HepG2 (cell line): ENCODE measurements at regions not wholly inside any gene's neighbourhood (a gene's known extent, or its start where the extent isn't known, plus 50 kb on each side); places are given as distances from the start of the nearest gene placed in this dataset.

ENCODE experiments used
- ATAC-seq: fragments of 200-7000 bp; cut with Tn5 transposase; 3 replicates; pipeline ENCODE4 v1.9.1; 2020; ENCODE audit warnings: mild to moderate bottlenecking, moderate library complexity
- BruUV-seq: library from RNA; stranded (reverse); fragments of 400-500 nt; replicated peaks from 2 replicates; lab custom pipeline; 2021; lab: Mats Ljungman, UMichigan
- CTCF ChIA-PET: fragments of 300-600 bp; formaldehyde crosslinking; extraction: SDS; loops from one replicate; lab custom pipeline; 2021; ENCODE audit warnings: low total read pairs, inconsistent platforms, low intra/inter-chr PET ratio; lab: Yijun Ruan, JAX
- POLR2A ChIA-PET: fragments of 350-600 bp; sonication (Branson Sonifier 250); formaldehyde crosslinking; loops from one replicate; lab custom pipeline; 2020; ENCODE audit warnings: antibody characterized with exemption, inconsistent platforms; lab: Yijun Ruan, JAX
- DNase-seq: peaks from one replicate; pipeline ENCODE4 v3.0.0-alpha.2; 2015; ENCODE audit warnings: low spot score
- FAIRE-seq: peaks from 3 replicates; lab custom pipeline; 2011; peaks lifted over from hg19 to GRCh38; lab: Jason Lieb, UNC
- H2AFZ ChIP-seq: one replicate; pipeline ENCODE4 v1.6.1; 2011; ENCODE audit warnings: low read length, inconsistent platforms
- H3K27ac ChIP-seq: fragments of 300-600 bp; 3 replicates; pipeline ENCODE4 v1.8.0; 2011; ENCODE audit warnings: mixed run types, mild to moderate bottlenecking, mixed read lengths, low read length, inconsistent platforms; ENCODE audit not compliant: insufficient read depth; ENCODE audit errors: extremely low read length
- H3K27me3 ChIP-seq, 2 experiments: fragments of 200-600 bp in 1 of 2; 2 replicates in 1 of 2; 3 replicates in 1 of 2; pipeline versions ENCODE4 v1.6.0 to v1.8.0; 2011; ENCODE audit warnings: low read length in 2 of 2, mild to moderate bottlenecking in 2 of 2, moderate library complexity in 2 of 2, inconsistent platforms in 1 of 2; ENCODE audit not compliant: insufficient read depth in 2 of 2, control insufficient read depth in 1 of 2
- H3K36me3 ChIP-seq, 2 experiments: fragments of 200-600 bp in 1 of 2; replicated peaks in 1 of 2; 2 replicates in 1 of 2; 3 replicates in 1 of 2; pipeline versions ENCODE4 v1.5.1 to v1.8.0; 2011; ENCODE audit warnings: low read length in 2 of 2, inconsistent platforms in 1 of 2; ENCODE audit not compliant: insufficient read depth in 2 of 2, control insufficient read depth in 1 of 2
- H3K4me1 ChIP-seq: 2 replicates; pipeline ENCODE4 v1.5.1; 2012; ENCODE audit warnings: low read length, inconsistent platforms; ENCODE audit not compliant: insufficient read depth
- H3K4me2 ChIP-seq: 2 replicates; pipeline ENCODE4 v1.6.0; 2011; ENCODE audit warnings: low read depth, low read length, inconsistent platforms
- H3K4me3 ChIP-seq, 3 experiments: fragments of 200-600 bp in 1 of 3; sonication (generic), shearing (Covaris generic) in 1 of 3; replicated peaks in 1 of 3; 2 replicates each; pipeline ENCODE4 v1.5.1; 2011 to 2016; ENCODE audit warnings: low read length in 3 of 3, inconsistent platforms in 2 of 3, low read depth in 2 of 3, mild to moderate bottlenecking in 2 of 3, control low read depth in 1 of 3, mixed read lengths in 1 of 3; ENCODE audit not compliant: insufficient read depth in 1 of 3
- H3K79me2 ChIP-seq: one replicate; pipeline ENCODE4 v1.6.1; 2011; ENCODE audit warnings: low read length, inconsistent platforms; ENCODE audit not compliant: insufficient read depth
- H3K9ac ChIP-seq: 2 replicates; pipeline ENCODE4 v1.6.0; 2011; ENCODE audit warnings: mild to moderate bottlenecking, low read depth, low read length, inconsistent platforms; ENCODE audit not compliant: insufficient read depth
- H3K9me3 ChIP-seq: 2 replicates; pipeline ENCODE4 v1.5.1; 2012; ENCODE audit warnings: mild to moderate bottlenecking, low read length
- H4K20me1 ChIP-seq: 2 replicates; pipeline ENCODE4 v1.6.0; 2011; ENCODE audit warnings: inconsistent platforms, mild to moderate bottlenecking, low read length, moderate library complexity; ENCODE audit not compliant: insufficient read depth
- CHD4 ChIP-seq: fragments of 200-600 bp; sonication (generic); IDR thresholded peaks from 2 replicates; pipeline ENCODE4 v1.7.0; 2017; ENCODE audit warnings: mild to moderate bottlenecking, low read length, borderline replicate concordance
- GTF2F1 ChIP-seq: fragments of 150-350 bp; IDR thresholded peaks from 2 replicates; pipeline ENCODE4 v1.6.1; 2014; ENCODE audit warnings: low read length
- HES4 ChIP-seq: sonication (generic); formaldehyde crosslinking; IDR thresholded peaks from 2 replicates; pipeline ENCODE4 v1.9.0; 2021; ENCODE audit warnings: mild to moderate bottlenecking, missing genetic modification reagents, borderline replicate concordance
- HMGA1 ChIP-seq: sonication (generic); formaldehyde crosslinking; conservative IDR thresholded peaks from 2 replicates; pipeline ENCODE4 v1.4.0; 2020; ENCODE audit warnings: missing genetic modification reagents
- MAX ChIP-seq: IDR thresholded peaks from 2 replicates; pipeline ENCODE4 v1.6.1; 2012; ENCODE audit warnings: inconsistent platforms
- MTA1 ChIP-seq: sonication (generic); formaldehyde crosslinking; IDR thresholded peaks from 2 replicates; pipeline ENCODE4 v1.4.0; 2020; ENCODE audit warnings: missing genetic modification reagents, mild to moderate bottlenecking, borderline replicate concordance
- MYC ChIP-seq: sonication (generic); formaldehyde crosslinking; IDR thresholded peaks from 2 replicates; pipeline ENCODE4 v1.9.0; 2021; ENCODE audit warnings: missing genetic modification reagents, borderline replicate concordance
- NCOA2 ChIP-seq: sonication (generic); formaldehyde crosslinking; IDR thresholded peaks from 2 replicates; pipeline ENCODE4 v1.8.0; 2022; ENCODE audit warnings: inconsistent platforms
- PRDM10 ChIP-seq: sonication (generic); formaldehyde crosslinking; IDR thresholded peaks from 2 replicates; pipeline ENCODE4 v1.4.0; 2020; ENCODE audit warnings: low read depth, missing genetic modification reagents
- SRY ChIP-seq: sonication (generic); formaldehyde crosslinking; IDR thresholded peaks from 2 replicates; pipeline ENCODE4 v1.8.0; 2022; ENCODE audit warnings: mild to moderate bottlenecking, missing genetic modification reagents
- ZBTB3 ChIP-seq: sonication (generic); formaldehyde crosslinking; IDR thresholded peaks from 2 replicates; pipeline ENCODE4 v1.4.0; 2020; ENCODE audit warnings: low read depth, mild to moderate bottlenecking, moderate library complexity, missing genetic modification reagents, borderline replicate concordance
- ZNF281 ChIP-seq: sonication (generic); formaldehyde crosslinking; IDR thresholded peaks from 2 replicates; pipeline ENCODE4 v1.4.0; 2020; ENCODE audit warnings: missing genetic modification reagents, borderline replicate concordance
- ZNF549 ChIP-seq: sonication (generic); formaldehyde crosslinking; IDR thresholded peaks from 2 replicates; pipeline ENCODE4 v1.5.0; 2020; ENCODE audit warnings: missing genetic modification reagents
- ZNF577 ChIP-seq: sonication (generic); formaldehyde crosslinking; IDR thresholded peaks from 2 replicates; pipeline ENCODE4 v1.4.0; 2020; ENCODE audit warnings: mild to moderate bottlenecking, low read depth, missing genetic modification reagents, borderline replicate concordance
- whole genome bisulfite sequencing: methylation state at CpG from one replicate; pipeline ENCODE4 v1.1.6; 2017; ENCODE audit warnings: low lambda C conversion rate; 5-methylcytosine and 5-hydroxymethylcytosine counted together
- in situ Hi-C: cut with HindIII; loops from 2 replicates; pipeline ENCODE4 v1.10.0; 2017; ENCODE audit warnings: low pct_unique_long_range_greater_than_20kb; ENCODE audit not compliant: extremely low pct_ligation_motif_present
- intact Hi-C: fragments of 100-400 bp; cut with micrococcal nuclease; formaldehyde crosslinking; loops from one replicate; pipeline ENCODE4 v1.10.0; 2022; ENCODE audit not compliant: unreplicated experiment

- no TSS peak for BruUV-seq
Observed at GRCh38 chr2:58449286-58450010, 208.3 kb upstream of the FANCL start.

GRCh38 chr2:58448845-58449244 is 207.7 kb upstream of the FANCL start:
- Histone ChIP-seq H3K27ac (no peak overlapping the region), H2AFZ (no peak overlapping the region), H3K9ac (no peak overlapping the region), H3K4me1 (no peaks in the 10 kb centered on the region), H3K27me3 (no peaks in the 10 kb centered on the region), H3K36me3 (no peaks in the 10 kb centered on the region), H3K79me2 (no peaks in the 10 kb centered on the region), H3K4me2 (no peak overlapping the region), H3K9me3 (no peaks in the 10 kb centered on the region), H3K4me3 (no peak overlapping the region), H4K20me1 (no peaks in the 10 kb centered on the region)
- no peak for DNase-seq
- in situ Hi-C loops (loop anchor here (5.0 to 10.0 kb wide), 3 partner anchors 317 to 694 kb away; no protein-coding TSS in a partner anchor), intact Hi-C loops (loop anchor here (1.0 to 5.0 kb wide), 6 partner anchors 207 to 728 kb away; partner anchors contain the start of genes FANCL and VRK2)
- no peak for FAIRE-seq
- POLR2A ChIA-PET, result no interaction called here
- no TSS peak for BruUV-seq
- CTCF ChIA-PET, result interaction anchor here (1.2 to 3.0 kb wide), 4 partner anchors 318 to 689 kb away, joined by 3 to 43 read pairs (median 18); no protein-coding TSS in a partner anchor
- WGBS, result 48% methylated on average over 2 of the region's 2 CpGs
- no peak for ATAC-seq
- no peak for TF ChIP-seq ZNF281 (CRISPR knock-in tag)
- no peak for TF ChIP-seq SRY
- no peak for TF ChIP-seq GTF2F1
- TF ChIP-seq PRDM10 (CRISPR knock-in tag), result no peak
- no peak for TF ChIP-seq HES4 (CRISPR knock-in tag)
- TF ChIP-seq HMGA1 (CRISPR knock-in tag), result no peak

More at GRCh38 chr2:58449286-58450010, 208.3 kb upstream of the FANCL start:
- CTCF ChIA-PET, result interaction anchor here (1.2 to 1.8 kb wide), 2 partner anchors 318 to 544 kb away, joined by 3 to 12 read pairs; no protein-coding TSS in a partner anchor
- Histone ChIP-seq H3K9ac (no peak overlapping the region), H3K4me3 (no peak overlapping the region), H2AFZ (no peak overlapping the region), H4K20me1 (no peaks in the 10 kb centered on the region), H3K4me2 (no peak overlapping the region), H3K4me1 (no peaks in the 10 kb centered on the region), H3K27me3 (no peaks in the 10 kb centered on the region), H3K79me2 (no peaks in the 10 kb centered on the region), H3K36me3 (no peaks in the 10 kb centered on the region), H3K27ac (no peak overlapping the region), H3K9me3 (no peaks in the 10 kb centered on the region)
- intact Hi-C loops (loop anchor here (5.0 kb wide), 2 partner anchors 207 to 402 kb away; partner anchors contain the start of genes FANCL and VRK2), in situ Hi-C loops (loop anchor here (5.0 to 10.0 kb wide), 3 partner anchors 317 to 695 kb away; no protein-coding TSS in a partner anchor)
- ATAC-seq (no peak), DNase-seq (no peak), FAIRE-seq (no peak)
- TF ChIP-seq MYC (CRISPR knock-in tag) (no peak), ZNF577 (no peak), ZBTB3 (CRISPR knock-in tag) (no peak), MTA1 (CRISPR knock-in tag) (no peak), MAX (no peak), ZNF549 (no peak), NCOA2 (CRISPR knock-in tag) (no peak), CHD4 (no peak)
- POLR2A ChIA-PET, result no interaction called here
- 25% methylated on average over 3 of the region's 3 CpGs for WGBS
